CD14-positive monocyte (primary cell): ENCODE measurements at regions not wholly inside any gene's neighbourhood (a gene's known extent, or its start where the extent isn't known, plus 50 kb on each side); places are given as distances from the start of the nearest gene placed in this dataset.

Source experiments
- DNase-seq, 3 donors: peaks; one replicate each; pipeline ENCODE4 v3.0.0-alpha.2; 2011 to 2022
- H2AFZ ChIP-seq: 2 replicates; pipeline ENCODE4 v1.6.0; 2012; ENCODE audit warnings: mild to moderate bottlenecking, low read depth, low read length, inconsistent platforms; ENCODE audit not compliant: insufficient read depth, poor library complexity, severe bottlenecking
- H3K27ac ChIP-seq, 2 donors: 1 replicate in 1 of 2; 2 replicates in 1 of 2; pipeline ENCODE4 v1.5.1; 2012 to 2013; ENCODE audit warnings: low read length in 2 of 2, control low read depth in 1 of 2, inconsistent platforms in 1 of 2, low read depth in 1 of 2, mild to moderate bottlenecking in 1 of 2
- H3K27me3 ChIP-seq, 2 donors: one replicate each; pipeline versions ENCODE4 v1.6.0 to v1.6.1; 2011 to 2013; ENCODE audit warnings: low read length in 2 of 2; ENCODE audit not compliant: control insufficient read depth in 2 of 2, insufficient read depth in 2 of 2
- H3K36me3 ChIP-seq, 2 donors: replicated peaks in 1 of 2; 1 replicate in 1 of 2; 2 replicates in 1 of 2; pipeline versions ENCODE4 v1.5.1 to v1.6.1; 2012 to 2013; ENCODE audit warnings: low read length in 2 of 2, control low read depth in 1 of 2, inconsistent platforms in 1 of 2, mild to moderate bottlenecking in 1 of 2; ENCODE audit not compliant: insufficient read depth in 2 of 2, control insufficient read depth in 1 of 2
- H3K4me1 ChIP-seq, 2 donors: 1 replicate in 1 of 2; 2 replicates in 1 of 2; pipeline versions ENCODE4 v1.5.1 to v1.6.1; 2012 to 2013; ENCODE audit warnings: low read length in 2 of 2, control low read depth in 1 of 2, inconsistent platforms in 1 of 2, mild to moderate bottlenecking in 1 of 2, moderate library complexity in 1 of 2; ENCODE audit not compliant: insufficient read depth in 2 of 2, control insufficient read depth in 1 of 2
- H3K4me2 ChIP-seq: replicated peaks from 2 replicates; pipeline ENCODE3; 2012; ENCODE audit warnings: low read length, moderate library complexity, mild to moderate bottlenecking; ENCODE audit not compliant: poor library complexity, severe bottlenecking; ENCODE audit errors: extremely low read depth
- H3K4me3 ChIP-seq, 3 experiments: fragments of 200-600 bp in 1 of 3; sonication (generic) in 1 of 3; replicated peaks in 1 of 3; 1 replicate in 2 of 3; 2 replicates in 1 of 3; pipeline ENCODE4 v1.5.1; 2011 to 2013; ENCODE audit warnings: low read length in 3 of 3, mild to moderate bottlenecking in 3 of 3, control low read depth in 2 of 3, low read depth in 2 of 3, inconsistent platforms in 1 of 3, moderate library complexity in 1 of 3
- H3K79me2 ChIP-seq: 2 replicates; pipeline ENCODE4 v1.6.0; 2012; ENCODE audit warnings: mild to moderate bottlenecking, control low read depth, inconsistent platforms, low read length, moderate library complexity; ENCODE audit not compliant: insufficient read depth
- H3K9ac ChIP-seq: 2 replicates; pipeline ENCODE4 v1.6.0; 2017; ENCODE audit warnings: low read length, mild to moderate bottlenecking; ENCODE audit not compliant: insufficient read depth, poor library complexity, severe bottlenecking
- H3K9me3 ChIP-seq, 2 donors: replicated peaks in 1 of 2; 1 replicate in 1 of 2; 2 replicates in 1 of 2; pipeline versions ENCODE4 v1.5.1 to v1.6.1; 2012 to 2013; ENCODE audit warnings: low read length in 2 of 2, control low read depth in 1 of 2; ENCODE audit not compliant: control insufficient read depth in 1 of 2, insufficient read depth in 1 of 2
- H4K20me1 ChIP-seq: 2 replicates; pipeline ENCODE4 v1.6.0; 2012; ENCODE audit warnings: mild to moderate bottlenecking, low read length, control low read depth, moderate library complexity; ENCODE audit not compliant: insufficient read depth
- H3K27ac Mint-ChIP-seq, 7 donors: one replicate each; pipeline ENCODE4 v1.8.0; 2020; ENCODE audit warnings: mild to moderate bottlenecking in 7 of 7, mixed read lengths in 7 of 7, moderate library complexity in 6 of 7, inconsistent platforms in 2 of 7
- H3K27me3 Mint-ChIP-seq, 3 donors: one replicate each; pipeline ENCODE4 v1.8.0; 2021 to 2022; ENCODE audit warnings: low read depth in 3 of 3, mild to moderate bottlenecking in 3 of 3, mixed read lengths in 3 of 3, moderate library complexity in 3 of 3, inconsistent platforms in 1 of 3
- H3K36me3 Mint-ChIP-seq, 2 donors: one replicate each; pipeline ENCODE4 v1.8.0; 2020; ENCODE audit warnings: mixed read lengths in 2 of 2, inconsistent platforms in 1 of 2, mild to moderate bottlenecking in 1 of 2
- H3K4me1 Mint-ChIP-seq: one replicate; pipeline ENCODE4 v1.8.0; 2020; ENCODE audit warnings: mild to moderate bottlenecking, mixed read lengths
- H3K4me3 Mint-ChIP-seq, 2 donors: one replicate each; pipeline ENCODE4 v1.8.0; 2020; ENCODE audit warnings: mild to moderate bottlenecking in 2 of 2, mixed read lengths in 2 of 2, moderate library complexity in 1 of 2
- H3K9me3 Mint-ChIP-seq, 7 donors: one replicate each; pipeline ENCODE4 v1.8.0; 2020 to 2022; ENCODE audit warnings: mixed read lengths in 7 of 7, mild to moderate bottlenecking in 6 of 7, moderate library complexity in 6 of 7, inconsistent platforms in 2 of 7
- WGBS: methylation state at CpG from one replicate; pipeline ENCODE4 v1.1.5; 2013; ENCODE audit warnings: missing lambda C conversion rate; ENCODE audit not compliant: insufficient coverage; 5-methylcytosine and 5-hydroxymethylcytosine counted together
- intact Hi-C, 2 donors: fragments of 100-400 bp; cut with micrococcal nuclease; formaldehyde crosslinking; loops; one replicate each; pipeline versions ENCODE4 v1.15.0 to v1.15.1; 2023
- TF ChIP-seq, protein P1 (sequence below): fragments of 200-600 bp; IDR thresholded peaks from one replicate; pipeline ENCODE4 v1.8.0; 2022; ENCODE audit warnings: antibody characterized with exemption, mild to moderate bottlenecking

DNA sequence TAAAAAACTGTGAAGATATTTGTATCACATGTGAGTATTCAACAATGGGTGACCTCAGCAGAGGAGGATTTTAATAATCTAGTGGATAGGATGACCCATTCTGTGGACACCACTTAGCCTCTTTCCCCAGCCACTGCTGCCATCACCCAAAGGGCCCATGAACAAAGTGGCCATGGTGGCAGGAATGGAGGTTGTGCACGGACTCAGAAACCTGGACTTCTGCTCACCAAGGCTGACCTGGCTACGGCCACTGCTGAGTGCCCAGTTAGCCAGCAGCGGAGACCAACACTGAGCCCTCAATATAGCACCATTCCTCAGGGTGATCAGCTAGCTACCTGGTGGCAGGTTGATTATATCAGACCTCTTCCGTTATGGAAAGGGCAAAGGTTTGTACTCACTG, 1410.4 kb upstream of the CDH9 start:
- H3K4me1 ChIP-seq = no peaks in the 10 kb centered on the region
- H4K20me1 ChIP-seq = no peaks in the 10 kb centered on the region
- H3K4me3 ChIP-seq = no peak overlapping the region
- Mint-ChIP-seq H3K4me3 (no peak overlapping the region), H3K27me3 (no peaks in the 10 kb centered on the region), H3K4me1 (no peaks in the 10 kb centered on the region), H3K36me3 (no peaks in the 10 kb centered on the region), H3K9me3 (peaks cover 0 to 14% (median 2%) of the 10 kb centered on the region in 7 donors), H3K27ac (no peak overlapping the region)
- DNase-seq = no peak
- no peak overlapping the region for H3K9ac ChIP-seq
- H3K79me2 ChIP-seq = no peaks in the 10 kb centered on the region
- 83% methylated on average over 2 of the region's 4 CpGs for WGBS
- H3K9me3 ChIP-seq = peaks cover 13 to 31% of the 10 kb centered on the region in 2 donors
- intact Hi-C loops = no loop called here
- H3K27ac ChIP-seq = no peak overlapping the region
- H3K4me2 ChIP-seq = no peak overlapping the region
- H3K27me3 ChIP-seq = no peaks in the 10 kb centered on the region
- no peak overlapping the region for H2AFZ ChIP-seq
- TF ChIP-seq, protein P1, sequence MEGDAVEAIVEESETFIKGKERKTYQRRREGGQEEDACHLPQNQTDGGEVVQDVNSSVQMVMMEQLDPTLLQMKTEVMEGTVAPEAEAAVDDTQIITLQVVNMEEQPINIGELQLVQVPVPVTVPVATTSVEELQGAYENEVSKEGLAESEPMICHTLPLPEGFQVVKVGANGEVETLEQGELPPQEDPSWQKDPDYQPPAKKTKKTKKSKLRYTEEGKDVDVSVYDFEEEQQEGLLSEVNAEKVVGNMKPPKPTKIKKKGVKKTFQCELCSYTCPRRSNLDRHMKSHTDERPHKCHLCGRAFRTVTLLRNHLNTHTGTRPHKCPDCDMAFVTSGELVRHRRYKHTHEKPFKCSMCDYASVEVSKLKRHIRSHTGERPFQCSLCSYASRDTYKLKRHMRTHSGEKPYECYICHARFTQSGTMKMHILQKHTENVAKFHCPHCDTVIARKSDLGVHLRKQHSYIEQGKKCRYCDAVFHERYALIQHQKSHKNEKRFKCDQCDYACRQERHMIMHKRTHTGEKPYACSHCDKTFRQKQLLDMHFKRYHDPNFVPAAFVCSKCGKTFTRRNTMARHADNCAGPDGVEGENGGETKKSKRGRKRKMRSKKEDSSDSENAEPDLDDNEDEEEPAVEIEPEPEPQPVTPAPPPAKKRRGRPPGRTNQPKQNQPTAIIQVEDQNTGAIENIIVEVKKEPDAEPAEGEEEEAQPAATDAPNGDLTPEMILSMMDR = no peak
- no peaks in the 10 kb centered on the region for H3K36me3 ChIP-seq

DNA sequence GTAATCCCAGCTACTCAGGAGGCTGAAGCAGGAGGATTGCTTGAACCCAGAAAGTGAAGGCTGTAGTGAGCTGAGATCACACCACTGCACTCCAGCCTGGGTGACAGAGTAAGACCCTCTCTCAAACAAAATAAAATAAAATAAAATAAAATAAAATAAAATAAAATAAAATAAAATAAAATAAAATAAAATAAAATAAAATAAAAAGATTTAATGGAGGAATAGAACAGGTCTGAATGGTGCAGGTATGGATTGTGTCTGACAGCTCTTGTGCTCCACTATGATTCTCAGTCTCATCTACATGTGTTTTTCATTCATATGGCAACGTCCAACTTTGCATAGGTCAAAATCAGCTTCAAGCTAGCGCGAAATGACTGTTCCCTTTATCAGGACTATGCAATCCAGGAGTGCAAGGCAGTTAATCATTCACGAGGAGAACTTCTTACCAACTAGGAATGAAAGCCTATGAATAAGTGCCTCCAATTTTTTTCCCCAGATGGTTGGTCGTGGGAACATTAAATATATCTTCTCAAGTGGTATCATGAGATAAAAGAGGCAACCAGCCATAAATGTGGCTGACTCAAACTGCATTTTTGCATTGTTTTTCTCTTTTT, 1392.3 kb upstream of the CDH9 start:
- H3K4me3 ChIP-seq = no peak overlapping the region
- peaks cover 8 to 26% of the 10 kb centered on the region in 2 donors for H3K9me3 ChIP-seq
- Mint-ChIP-seq H3K27ac (no peak overlapping the region), H3K4me3 (no peak overlapping the region), H3K36me3 (no peaks in the 10 kb centered on the region), H3K4me1 (no peaks in the 10 kb centered on the region), H3K27me3 (no peaks in the 10 kb centered on the region), H3K9me3 (peaks cover 3 to 17% (median 7%) of the 10 kb centered on the region in 7 donors)
- H2AFZ ChIP-seq = no peak overlapping the region
- no peak for DNase-seq
- H3K9ac ChIP-seq = no peak overlapping the region
- H3K27ac ChIP-seq = no peak overlapping the region
- no peaks in the 10 kb centered on the region for H3K4me1 ChIP-seq
- no peaks in the 10 kb centered on the region for H3K36me3 ChIP-seq
- TF ChIP-seq, protein P1 = no peak
- 100% methylated on average over 1 of the region's 5 CpGs for WGBS
- intact Hi-C loops = no loop called here
- no peaks in the 10 kb centered on the region for H3K79me2 ChIP-seq
- no peaks in the 10 kb centered on the region for H4K20me1 ChIP-seq
- no peak overlapping the region for H3K4me2 ChIP-seq
- H3K27me3 ChIP-seq = no peaks in the 10 kb centered on the region
